Common myeloid progenitor, CD34-positive (primary cell): ENCODE measurements at regions not wholly inside any gene's neighbourhood (a gene's known extent, or its start where the extent isn't known, plus 50 kb on each side); places are given as distances from the start of the nearest gene placed in this dataset.

Experiments
- CTCF ChIA-PET: fragments of 350-600 bp; sonication (Branson Sonifier 250); formaldehyde crosslinking; loops from one replicate; lab custom pipeline; 2021; ENCODE audit warnings: antibody characterized with exemption; lab: Charles Lee
- POLR2A ChIA-PET: fragments of 350-600 bp; sonication (Branson Sonifier 250); formaldehyde crosslinking; loops from one replicate; lab custom pipeline; 2021; ENCODE audit warnings: antibody characterized with exemption; lab: Charles Lee
- DNase-seq, 3 donors: peaks; one replicate each; pipeline versions ENCODE4 v3.0.0 to v3.0.0-alpha.2; 2013
- H3K27ac ChIP-seq, 2 experiments: 1 replicate in 1 of 2; 2 replicates in 1 of 2; pipeline ENCODE4 v1.7.0; 2013; ENCODE audit warnings: inconsistent platforms in 2 of 2, low read length in 2 of 2, mild to moderate bottlenecking in 2 of 2, low read depth in 1 of 2, moderate library complexity in 1 of 2; ENCODE audit not compliant: severe bottlenecking in 2 of 2, insufficient read depth in 1 of 2, poor library complexity in 1 of 2
- H3K27me3 ChIP-seq, 5 experiments: replicated peaks in 2 of 5; 1 replicate in 3 of 5; 2 replicates in 2 of 5; pipeline versions ENCODE4 v1.6.1 to v1.7.0; 2013; ENCODE audit warnings: low read length in 4 of 5, mild to moderate bottlenecking in 2 of 5, moderate library complexity in 2 of 5, inconsistent platforms in 1 of 5; ENCODE audit not compliant: insufficient read depth in 5 of 5, control insufficient read depth in 4 of 5
- H3K36me3 ChIP-seq, 4 experiments: 1 replicate in 2 of 4; 2 replicates in 2 of 4; pipeline versions ENCODE4 v1.6.1 to v1.7.0; 2013; ENCODE audit warnings: low read length in 3 of 4, control low read depth in 1 of 4, mild to moderate bottlenecking in 1 of 4; ENCODE audit not compliant: control insufficient read depth in 4 of 4, insufficient read depth in 4 of 4
- H3K4me1 ChIP-seq, 4 experiments: 1 replicate in 3 of 4; 2 replicates in 1 of 4; pipeline versions ENCODE4 v1.6.1 to v1.7.1; 2013; ENCODE audit warnings: low read length in 3 of 4, mild to moderate bottlenecking in 3 of 4, control low read depth in 1 of 4, inconsistent platforms in 1 of 4, moderate library complexity in 1 of 4; ENCODE audit not compliant: control insufficient read depth in 4 of 4, insufficient read depth in 4 of 4; ENCODE audit errors: control extremely low read depth in 1 of 4
- H3K4me3 ChIP-seq, 7 experiments: 1 replicate in 4 of 7; 2 replicates in 3 of 7; pipeline versions ENCODE4 v1.5.1 to v1.7.0; 2013; ENCODE audit warnings: mild to moderate bottlenecking in 7 of 7, low read length in 6 of 7, moderate library complexity in 6 of 7, inconsistent platforms in 2 of 7, low read depth in 2 of 7, control low read depth in 1 of 7; ENCODE audit not compliant: insufficient read depth in 4 of 7, control insufficient read depth in 1 of 7; ENCODE audit errors: extremely low read depth in 1 of 7
- H3K9me3 ChIP-seq, 5 experiments: 1 replicate in 4 of 5; 2 replicates in 1 of 5; pipeline versions ENCODE4 v1.6.1 to v1.7.1; 2013; ENCODE audit warnings: low read length in 4 of 5, mild to moderate bottlenecking in 2 of 5, inconsistent platforms in 1 of 5, low read depth in 1 of 5, moderate library complexity in 1 of 5; ENCODE audit not compliant: control insufficient read depth in 4 of 5, insufficient read depth in 2 of 5; ENCODE audit errors: control extremely low read depth in 1 of 5
- WGBS: methylation state at CpG from one replicate; pipeline ENCODE4 v1.1.5; 2013; ENCODE audit not compliant: insufficient coverage; 5-methylcytosine and 5-hydroxymethylcytosine counted together

DNA sequence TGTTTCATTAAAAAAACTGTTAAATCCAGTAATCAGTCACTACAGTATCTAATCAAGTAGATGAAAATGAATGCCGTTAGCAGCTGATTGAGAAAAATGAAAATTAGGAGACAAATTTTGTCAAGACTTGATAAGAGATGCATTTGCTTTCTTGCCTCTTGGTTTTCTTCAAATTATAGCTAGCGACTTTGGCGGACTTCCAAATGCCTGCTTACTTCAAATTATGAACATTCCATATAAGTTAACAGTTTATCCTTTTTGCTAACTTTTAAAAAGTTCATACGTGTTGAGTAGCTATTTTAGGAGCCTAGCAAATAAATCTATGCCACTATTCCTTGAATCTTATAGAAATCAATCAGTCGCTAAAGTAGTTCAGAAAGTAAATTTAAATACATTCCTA, 58.8 kb downstream of the PPP4R3C start:
- no peaks in the 10 kb centered on the region for H3K27me3 ChIP-seq
- no peaks in the 10 kb centered on the region for H3K36me3 ChIP-seq
- H3K9me3 ChIP-seq: no peaks in the 10 kb centered on the region
- H3K4me1 ChIP-seq: no peaks in the 10 kb centered on the region
- peak in 1 of 3 donors; percentile 1 for DNase-seq
- POLR2A ChIA-PET: no interaction called here
- WGBS: no CpG with 5 or more reads among the region's 5 CpGs
- H3K4me3 ChIP-seq: no peak overlapping the region
- no peak overlapping the region for H3K27ac ChIP-seq
- CTCF ChIA-PET: no interaction called here

GRCh38 chrX:27399146-27399456, 64.0 kb downstream of the PPP4R3C start:
- Histone ChIP-seq H3K4me3 (no peak overlapping the region), H3K27ac (no peak overlapping the region), H3K27me3 (no peaks in the 10 kb centered on the region), H3K9me3 (no peaks in the 10 kb centered on the region), H3K36me3 (no peaks in the 10 kb centered on the region), H3K4me1 (no peaks in the 10 kb centered on the region)
- DNase-seq: no peak
- ChIA-PET POLR2A (no interaction called here), CTCF (no interaction called here)

DNA sequence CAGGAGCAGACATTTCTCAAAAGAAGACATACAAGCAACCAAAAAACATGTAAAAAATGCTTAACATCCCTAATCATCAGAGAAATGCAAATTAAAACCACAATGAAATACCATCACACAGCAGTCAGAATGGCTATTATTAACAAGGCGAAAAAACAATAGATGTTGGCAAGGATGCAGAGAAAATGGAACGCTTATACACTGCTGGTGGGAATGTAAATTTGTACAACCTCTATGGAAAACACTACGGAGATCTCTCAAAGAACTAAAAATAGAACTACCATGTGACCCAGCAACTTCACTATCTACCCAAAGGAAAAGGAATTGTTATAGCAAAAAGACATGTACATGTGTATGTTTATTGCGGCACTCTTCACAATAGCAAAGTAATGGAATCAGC, 71.5 kb downstream of the PPP4R3C start:
- Histone ChIP-seq H3K4me1 (no peaks in the 10 kb centered on the region), H3K27me3 (no peaks in the 10 kb centered on the region), H3K36me3 (no peaks in the 10 kb centered on the region), H3K9me3 (no peaks in the 10 kb centered on the region), H3K27ac (no peak overlapping the region), H3K4me3 (no peak overlapping the region)
- WGBS: 100% methylated on average over 1 of the region's 4 CpGs
- ChIA-PET CTCF (no interaction called here), POLR2A (no interaction called here)
- no peak for DNase-seq

- WGBS: 93% methylated on average over 8 of the region's 11 CpGs
- Histone ChIP-seq H3K27me3 (no peaks in the 10 kb centered on the region), H3K36me3 (no peaks in the 10 kb centered on the region), H3K9me3 (no peaks in the 10 kb centered on the region), H3K4me1 (no peaks in the 10 kb centered on the region), H3K27ac (no peak overlapping the region), H3K4me3 (no peak overlapping the region)
- DNase-seq: no peak
- POLR2A ChIA-PET: no interaction called here
- CTCF ChIA-PET: no interaction called here
Measured at GRCh38 chrX:27381419-27381818, 81.7 kb downstream of the PPP4R3C start.

DNA sequence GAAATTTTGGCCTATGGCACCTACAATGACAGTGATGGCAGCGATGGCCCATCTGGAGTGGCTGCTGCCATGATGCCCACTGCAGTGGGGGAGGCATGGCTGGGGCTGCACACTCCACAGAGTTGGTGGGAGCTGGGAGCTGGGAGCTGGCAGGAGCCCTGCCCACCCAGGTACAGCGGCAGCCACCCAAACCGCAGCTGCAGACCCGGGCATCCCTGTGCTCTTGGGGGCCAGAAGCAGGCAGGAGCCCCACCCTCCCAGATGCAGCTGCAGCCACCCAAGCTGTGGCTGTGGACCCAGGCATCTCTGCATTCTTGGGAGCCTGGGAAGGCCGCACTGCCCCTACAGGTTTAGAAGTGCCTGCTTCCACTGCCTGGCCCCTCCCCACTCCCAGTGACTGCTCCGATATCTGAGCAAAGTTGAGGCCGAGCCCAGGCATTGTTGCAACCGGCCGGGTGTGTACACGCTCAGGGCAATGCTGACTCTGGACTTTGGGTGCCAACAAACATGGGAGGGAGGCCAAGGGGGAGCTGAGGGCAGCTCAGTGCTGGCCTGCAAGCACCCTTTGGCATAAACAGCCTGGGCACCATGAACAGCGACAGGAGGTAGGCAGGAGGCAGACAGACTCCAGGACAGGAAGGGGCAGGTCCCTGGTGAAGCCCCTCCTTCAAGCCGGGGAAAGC, 82.8 kb downstream of the PPP4R3C start:
- Histone ChIP-seq H3K27ac (no peak overlapping the region), H3K36me3 (no peaks in the 10 kb centered on the region), H3K4me1 (no peaks in the 10 kb centered on the region), H3K4me3 (no peak overlapping the region), H3K9me3 (no peaks in the 10 kb centered on the region), H3K27me3 (no peaks in the 10 kb centered on the region)
- CTCF ChIA-PET: no interaction called here
- 91% methylated on average over 12 of the region's 12 CpGs for WGBS
- no peak for DNase-seq
- POLR2A ChIA-PET: no interaction called here

DNA sequence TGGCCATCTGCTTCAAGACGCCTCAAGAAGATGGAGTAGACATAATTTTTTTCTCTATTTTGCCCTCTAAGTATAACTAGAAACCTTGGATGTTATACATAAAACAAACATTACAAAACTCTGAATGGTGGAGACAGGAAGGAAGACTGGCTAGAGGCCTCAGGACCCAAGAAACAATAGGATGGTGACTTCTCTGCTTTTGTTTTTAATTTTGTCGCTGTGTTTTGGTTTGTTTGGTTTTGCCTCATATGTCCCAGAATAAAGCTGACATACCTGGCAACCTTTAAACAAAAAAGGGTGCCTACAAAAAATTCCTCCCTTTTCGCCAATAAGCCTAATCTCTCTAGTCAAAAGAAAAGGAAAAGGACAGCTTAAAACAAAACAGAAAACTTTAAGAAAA, 109.1 kb downstream of the PPP4R3C start:
- no peaks in the 10 kb centered on the region for H3K27me3 ChIP-seq
- WGBS: no CpG with 5 or more reads among the region's 3 CpGs
- no peaks in the 10 kb centered on the region for H3K36me3 ChIP-seq
- no peaks in the 10 kb centered on the region for H3K4me1 ChIP-seq
- H3K4me3 ChIP-seq: no peak overlapping the region
- no peaks in the 10 kb centered on the region for H3K9me3 ChIP-seq
- ChIA-PET POLR2A (no interaction called here), CTCF (no interaction called here)
- DNase-seq: no peak
- no peak overlapping the region for H3K27ac ChIP-seq

- no peaks in the 10 kb centered on the region for H3K4me1 ChIP-seq
- H3K36me3 ChIP-seq: no peaks in the 10 kb centered on the region
- ChIA-PET POLR2A (no interaction called here), CTCF (no interaction called here)
- DNase-seq: no peak
- H3K9me3 ChIP-seq: no peaks in the 10 kb centered on the region
- no peak overlapping the region for H3K4me3 ChIP-seq
- WGBS: 10% methylated on average over 2 of the region's 6 CpGs
- no peaks in the 10 kb centered on the region for H3K27me3 ChIP-seq
- H3K27ac ChIP-seq: no peak overlapping the region
Measured at GRCh38 chrX:27350476-27350875, 112.7 kb downstream of the PPP4R3C start.
